ENCODE measurements at regions not wholly inside any gene's neighbourhood (a gene's known extent, or its start where the extent isn't known, plus 50 kb on each side); places are given as distances from the start of the nearest gene placed in this dataset.

DNA sequence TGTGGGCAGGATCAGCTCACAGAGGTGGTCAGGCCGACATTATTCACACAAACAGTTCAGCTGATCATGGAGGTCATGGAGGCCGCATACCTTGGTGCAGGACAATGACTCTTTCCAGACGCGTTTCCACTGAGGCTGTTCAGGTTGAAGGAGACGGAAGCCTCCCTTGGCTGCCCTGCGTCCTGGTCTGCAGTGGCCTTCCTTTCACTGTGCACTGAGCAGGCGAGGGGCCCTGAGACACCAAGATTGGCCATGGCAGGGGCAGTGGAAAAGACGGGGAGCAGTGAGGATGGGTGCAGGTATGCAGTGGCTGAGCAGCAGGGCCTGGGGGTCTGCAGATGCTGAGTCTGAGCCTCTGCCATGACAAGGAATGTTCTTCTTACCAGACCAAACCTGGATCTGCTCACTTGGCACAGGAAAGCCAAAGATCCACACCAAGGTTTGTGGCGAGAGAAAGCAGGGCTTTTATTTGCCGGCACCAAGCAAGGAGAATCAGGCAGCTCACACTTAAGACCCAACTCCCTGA lies 263.3 kb downstream of the GLRX3 start (continued):
- no peak for TF ChIP-seq NANOG (IDR thresholded peaks at IDR 0.05; ENCODE audit: borderline replicate concordance)
- TF ChIP-seq, protein P1, sequence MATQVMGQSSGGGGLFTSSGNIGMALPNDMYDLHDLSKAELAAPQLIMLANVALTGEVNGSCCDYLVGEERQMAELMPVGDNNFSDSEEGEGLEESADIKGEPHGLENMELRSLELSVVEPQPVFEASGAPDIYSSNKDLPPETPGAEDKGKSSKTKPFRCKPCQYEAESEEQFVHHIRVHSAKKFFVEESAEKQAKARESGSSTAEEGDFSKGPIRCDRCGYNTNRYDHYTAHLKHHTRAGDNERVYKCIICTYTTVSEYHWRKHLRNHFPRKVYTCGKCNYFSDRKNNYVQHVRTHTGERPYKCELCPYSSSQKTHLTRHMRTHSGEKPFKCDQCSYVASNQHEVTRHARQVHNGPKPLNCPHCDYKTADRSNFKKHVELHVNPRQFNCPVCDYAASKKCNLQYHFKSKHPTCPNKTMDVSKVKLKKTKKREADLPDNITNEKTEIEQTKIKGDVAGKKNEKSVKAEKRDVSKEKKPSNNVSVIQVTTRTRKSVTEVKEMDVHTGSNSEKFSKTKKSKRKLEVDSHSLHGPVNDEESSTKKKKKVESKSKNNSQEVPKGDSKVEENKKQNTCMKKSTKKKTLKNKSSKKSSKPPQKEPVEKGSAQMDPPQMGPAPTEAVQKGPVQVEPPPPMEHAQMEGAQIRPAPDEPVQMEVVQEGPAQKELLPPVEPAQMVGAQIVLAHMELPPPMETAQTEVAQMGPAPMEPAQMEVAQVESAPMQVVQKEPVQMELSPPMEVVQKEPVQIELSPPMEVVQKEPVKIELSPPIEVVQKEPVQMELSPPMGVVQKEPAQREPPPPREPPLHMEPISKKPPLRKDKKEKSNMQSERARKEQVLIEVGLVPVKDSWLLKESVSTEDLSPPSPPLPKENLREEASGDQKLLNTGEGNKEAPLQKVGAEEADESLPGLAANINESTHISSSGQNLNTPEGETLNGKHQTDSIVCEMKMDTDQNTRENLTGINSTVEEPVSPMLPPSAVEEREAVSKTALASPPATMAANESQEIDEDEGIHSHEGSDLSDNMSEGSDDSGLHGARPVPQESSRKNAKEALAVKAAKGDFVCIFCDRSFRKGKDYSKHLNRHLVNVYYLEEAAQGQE (IDR thresholded peaks at IDR 0.05; ENCODE audit: unreplicated experiment), result no peak
- no peak for TF ChIP-seq STAT1 (IDR thresholded peaks at IDR 0.05; ENCODE audit: unreplicated experiment)
- TF ChIP-seq POLR2AphosphoS5 (IDR thresholded peaks at IDR 0.05; ENCODE audit: low read depth), result no peak

DNA sequence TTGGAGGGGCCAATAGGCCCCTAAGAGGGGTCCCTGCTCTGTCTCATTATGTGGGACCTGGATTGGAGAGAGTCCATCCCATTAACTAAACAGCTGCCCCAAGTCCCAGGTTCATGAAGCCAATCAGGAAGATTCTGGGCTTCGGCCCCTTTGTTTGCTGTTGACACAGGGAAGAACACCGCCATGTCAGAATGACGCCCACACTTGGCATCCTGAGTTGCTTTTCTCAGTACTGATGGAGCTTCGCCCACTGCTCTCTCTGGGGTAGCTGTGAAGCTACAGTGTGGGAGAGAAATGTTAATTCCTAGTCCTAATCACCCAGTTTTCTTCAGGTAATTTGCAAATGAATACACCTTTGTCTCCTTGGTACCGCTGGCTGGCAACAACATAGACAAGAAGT lies 264.7 kb downstream of the GLRX3 start:
- Histone ChIP-seq H3K27ac (ENCODE audit: low read depth) (no peak overlapping the region), H3K9me2 (ENCODE audit: insufficient read depth) (no peaks in the 10 kb centered on the region), H3K27me3 (ENCODE audit: insufficient read depth) (no peaks in the 10 kb centered on the region), H3F3A (replicated peaks; ENCODE audit: low read depth) (no peaks in the 10 kb centered on the region), H4K20me1 (replicated peaks; ENCODE audit: insufficient read depth) (no peaks in the 10 kb centered on the region), H3K36me3 (ENCODE audit: insufficient read depth) (no peaks in the 10 kb centered on the region; the same call in 1 of the 2 replicates), H3K4me3 (no peak overlapping the region), H2AFZ (no peak overlapping the region), H3K79me2 (replicated peaks; ENCODE audit: insufficient read depth) (no peaks in the 10 kb centered on the region), H3K4me1 (ENCODE audit: insufficient read depth) (no peaks in the 10 kb centered on the region), H3K4me2 (no peak overlapping the region)
- H3K9me3 Mint-ChIP-seq, result peaks cover 96% of the 10 kb centered on the region
- H3K27ac Mint-ChIP-seq, result no peak overlapping the region
- no peak overlapping the region for H3K4me3 Mint-ChIP-seq
- no peaks in the 10 kb centered on the region for H3K4me1 Mint-ChIP-seq
- H3K27me3 Mint-ChIP-seq (ENCODE audit: insufficient read depth, low read depth, poor library complexity), result peaks cover 10% of the 10 kb centered on the region
- peaks cover 46% of the 10 kb centered on the region for H3K36me3 Mint-ChIP-seq (ENCODE audit: low read depth)
- no peak for DNase-seq (ENCODE audit: low spot score)
- no peak for ATAC-seq
- TF ChIP-seq, protein P1 (IDR thresholded peaks at IDR 0.05; ENCODE audit: unreplicated experiment), result no peak
- TF ChIP-seq EZH2 (IDR thresholded peaks at IDR 0.05; ENCODE audit: low read depth, unreplicated experiment), result no peak
- TF ChIP-seq CREB1 (CRISPR knock-in tag; IDR thresholded peaks at IDR 0.05; ENCODE audit: low read depth), result no peak
- no peak for TF ChIP-seq STAT1 (IDR thresholded peaks at IDR 0.05; ENCODE audit: unreplicated experiment)
- no peak for TF ChIP-seq NANOG (IDR thresholded peaks at IDR 0.05; ENCODE audit: borderline replicate concordance)
- no peak for TF ChIP-seq EZH2phosphoT487 (IDR thresholded peaks at IDR 0.05; ENCODE audit: unreplicated experiment)
- no peak for TF ChIP-seq JUNB (IDR thresholded peaks at IDR 0.05; ENCODE audit: unreplicated experiment)
- TF ChIP-seq POLR2AphosphoS5 (IDR thresholded peaks at IDR 0.05; ENCODE audit: low read depth), result no peak
- TF ChIP-seq, protein P2, sequence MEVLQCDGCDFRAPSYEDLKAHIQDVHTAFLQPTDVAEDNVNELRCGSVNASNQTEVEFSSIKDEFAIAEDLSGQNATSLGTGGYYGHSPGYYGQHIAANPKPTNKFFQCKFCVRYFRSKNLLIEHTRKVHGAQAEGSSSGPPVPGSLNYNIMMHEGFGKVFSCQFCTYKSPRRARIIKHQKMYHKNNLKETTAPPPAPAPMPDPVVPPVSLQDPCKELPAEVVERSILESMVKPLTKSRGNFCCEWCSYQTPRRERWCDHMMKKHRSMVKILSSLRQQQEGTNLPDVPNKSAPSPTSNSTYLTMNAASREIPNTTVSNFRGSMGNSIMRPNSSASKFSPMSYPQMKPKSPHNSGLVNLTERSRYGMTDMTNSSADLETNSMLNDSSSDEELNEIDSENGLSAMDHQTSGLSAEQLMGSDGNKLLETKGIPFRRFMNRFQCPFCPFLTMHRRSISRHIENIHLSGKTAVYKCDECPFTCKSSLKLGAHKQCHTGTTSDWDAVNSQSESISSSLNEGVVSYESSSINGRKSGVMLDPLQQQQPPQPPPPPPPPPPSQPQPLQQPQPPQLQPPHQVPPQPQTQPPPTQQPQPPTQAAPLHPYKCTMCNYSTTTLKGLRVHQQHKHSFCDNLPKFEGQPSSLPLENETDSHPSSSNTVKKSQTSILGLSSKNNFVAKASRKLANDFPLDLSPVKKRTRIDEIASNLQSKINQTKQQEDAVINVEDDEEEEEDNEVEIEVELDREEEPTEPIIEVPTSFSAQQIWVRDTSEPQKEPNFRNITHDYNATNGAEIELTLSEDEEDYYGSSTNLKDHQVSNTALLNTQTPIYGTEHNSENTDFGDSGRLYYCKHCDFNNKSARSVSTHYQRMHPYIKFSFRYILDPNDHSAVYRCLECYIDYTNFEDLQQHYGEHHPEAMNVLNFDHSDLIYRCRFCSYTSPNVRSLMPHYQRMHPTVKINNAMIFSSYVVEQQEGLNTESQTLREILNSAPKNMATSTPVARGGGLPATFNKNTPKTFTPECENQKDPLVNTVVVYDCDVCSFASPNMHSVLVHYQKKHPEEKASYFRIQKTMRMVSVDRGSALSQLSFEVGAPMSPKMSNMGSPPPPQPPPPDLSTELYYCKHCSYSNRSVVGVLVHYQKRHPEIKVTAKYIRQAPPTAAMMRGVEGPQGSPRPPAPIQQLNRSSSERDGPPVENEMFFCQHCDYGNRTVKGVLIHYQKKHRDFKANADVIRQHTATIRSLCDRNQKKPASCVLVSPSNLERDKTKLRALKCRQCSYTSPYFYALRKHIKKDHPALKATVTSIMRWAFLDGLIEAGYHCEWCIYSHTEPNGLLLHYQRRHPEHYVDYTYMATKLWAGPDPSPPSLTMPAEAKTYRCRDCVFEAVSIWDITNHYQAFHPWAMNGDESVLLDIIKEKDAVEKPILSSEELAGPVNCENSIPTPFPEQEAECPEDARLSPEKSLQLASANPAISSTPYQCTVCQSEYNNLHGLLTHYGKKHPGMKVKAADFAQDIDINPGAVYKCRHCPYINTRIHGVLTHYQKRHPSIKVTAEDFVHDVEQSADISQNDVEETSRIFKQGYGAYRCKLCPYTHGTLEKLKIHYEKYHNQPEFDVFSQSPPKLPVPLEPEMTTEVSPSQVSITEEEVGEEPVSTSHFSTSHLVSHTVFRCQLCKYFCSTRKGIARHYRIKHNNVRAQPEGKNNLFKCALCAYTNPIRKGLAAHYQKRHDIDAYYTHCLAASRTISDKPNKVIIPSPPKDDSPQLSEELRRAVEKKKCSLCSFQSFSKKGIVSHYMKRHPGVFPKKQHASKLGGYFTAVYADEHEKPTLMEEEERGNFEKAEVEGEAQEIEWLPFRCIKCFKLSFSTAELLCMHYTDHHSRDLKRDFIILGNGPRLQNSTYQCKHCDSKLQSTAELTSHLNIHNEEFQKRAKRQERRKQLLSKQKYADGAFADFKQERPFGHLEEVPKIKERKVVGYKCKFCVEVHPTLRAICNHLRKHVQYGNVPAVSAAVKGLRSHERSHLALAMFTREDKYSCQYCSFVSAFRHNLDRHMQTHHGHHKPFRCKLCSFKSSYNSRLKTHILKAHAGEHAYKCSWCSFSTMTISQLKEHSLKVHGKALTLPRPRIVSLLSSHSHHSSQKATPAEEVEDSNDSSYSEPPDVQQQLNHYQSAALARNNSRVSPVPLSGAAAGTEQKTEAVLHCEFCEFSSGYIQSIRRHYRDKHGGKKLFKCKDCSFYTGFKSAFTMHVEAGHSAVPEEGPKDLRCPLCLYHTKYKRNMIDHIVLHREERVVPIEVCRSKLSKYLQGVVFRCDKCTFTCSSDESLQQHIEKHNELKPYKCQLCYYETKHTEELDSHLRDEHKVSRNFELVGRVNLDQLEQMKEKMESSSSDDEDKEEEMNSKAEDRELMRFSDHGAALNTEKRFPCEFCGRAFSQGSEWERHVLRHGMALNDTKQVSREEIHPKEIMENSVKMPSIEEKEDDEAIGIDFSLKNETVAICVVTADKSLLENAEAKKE (CRISPR knock-in tag; IDR thresholded peaks at IDR 0.05), result no peak
- no peak for TF ChIP-seq ZNF331 (CRISPR knock-in tag; IDR thresholded peaks at IDR 0.05; ENCODE audit: low read depth)

All from GM23338 (cell line).